DMS79 treated with DMSO at 0.1 percent for 48 hours (cell line): ENCODE measurements at regions not wholly inside any gene's neighbourhood (a gene's known extent, or its start where the extent isn't known, plus 50 kb on each side); places are given as distances from the start of the nearest gene placed in this dataset.
"Not testable (repeated sequence)": the region's sequence is repeated elsewhere in the genome, so short reads cannot be mapped to it uniquely, and the experiment has no call there.

Experiments
- DNase-seq: peaks from one replicate; lab custom pipeline; 2025; lab: John Stamatoyannopoulos, UW

- no peak for DNase-seq
Measured at GRCh38 chr16:60681043-60681442, 1355.2 kb downstream of the CDH8 start.

DNA sequence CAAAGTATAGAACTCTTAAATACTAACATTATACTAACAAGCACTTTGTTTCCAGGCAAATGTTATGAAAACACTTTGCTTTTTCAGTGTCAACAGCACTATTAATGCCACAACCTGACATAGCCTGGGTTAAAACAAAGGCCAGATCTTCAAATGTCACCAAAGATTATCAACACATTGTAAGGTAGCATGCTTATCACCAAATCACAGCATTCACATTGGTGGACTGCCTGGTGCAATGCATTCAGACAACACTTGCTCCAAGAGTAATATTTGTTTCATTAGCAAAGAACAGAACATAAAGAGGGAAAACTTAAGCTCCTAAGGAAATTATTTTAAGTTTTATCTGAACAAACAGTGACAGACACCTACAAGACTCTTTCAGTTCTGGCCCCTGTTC lies 1361.2 kb downstream of the CDH8 start:
- no peak for DNase-seq

DNA sequence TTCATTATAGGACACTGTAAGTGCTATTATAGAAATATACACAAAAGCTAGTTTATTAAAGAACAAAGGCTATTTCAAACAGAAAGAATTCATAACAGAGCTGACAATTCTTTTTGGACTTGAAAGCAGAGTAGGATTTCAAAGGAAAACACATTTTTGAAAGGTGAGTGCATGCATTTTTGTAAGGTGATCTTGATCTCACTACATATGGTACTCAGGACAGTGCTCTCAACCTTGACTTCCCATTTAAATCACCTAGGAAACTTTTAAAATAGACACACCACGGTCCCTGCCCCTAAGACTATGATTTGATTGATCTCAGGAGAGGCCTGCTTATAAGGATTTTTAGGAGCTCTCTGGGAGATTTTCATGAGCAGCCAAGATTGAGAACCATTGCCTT lies 1362.0 kb downstream of the CDH8 start:
- DNase-seq: no peak

GRCh38 chr16:60655514-60656153 lies 1380.6 kb downstream of the CDH8 start:
- DNase-seq: no peak

DNA sequence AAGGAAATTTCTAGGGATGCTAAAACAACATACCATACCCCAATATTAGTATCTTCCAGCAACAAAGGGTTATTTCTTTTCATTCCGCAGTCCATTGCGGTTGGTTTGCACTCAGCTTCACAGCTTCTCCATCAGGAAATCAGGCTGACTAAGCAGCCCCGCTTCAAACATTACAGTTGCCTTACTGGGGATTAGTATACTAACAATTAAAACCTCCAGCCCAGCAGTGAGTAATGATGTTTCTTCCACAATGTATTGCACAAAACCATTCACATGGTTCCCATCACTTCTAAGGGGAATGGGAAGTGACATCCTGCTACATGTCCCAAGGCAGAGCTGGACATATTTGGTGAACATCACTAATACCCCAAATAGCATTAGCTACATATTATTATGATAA lies 1384.9 kb downstream of the CDH8 start:
- no peak for DNase-seq

DNA sequence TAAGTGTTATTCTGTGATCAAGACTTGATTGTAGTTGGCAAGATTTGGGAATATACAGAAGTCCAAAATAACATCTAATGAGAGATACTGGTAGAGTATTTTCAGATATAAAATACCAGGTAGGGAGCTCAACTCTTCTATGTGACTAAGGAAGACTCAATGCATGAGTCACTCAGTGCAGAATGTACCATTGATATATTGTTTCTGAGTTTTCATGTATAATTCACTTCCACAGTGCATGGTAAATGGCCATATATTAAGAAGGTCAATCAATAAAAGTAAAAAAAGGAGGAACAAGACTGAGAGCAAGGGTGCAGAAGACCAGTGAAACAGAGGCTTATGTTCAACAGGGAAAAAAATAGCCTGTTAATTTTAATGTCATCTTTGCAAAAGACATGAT lies 1387.9 kb downstream of the CDH8 start:
- no peak for DNase-seq

DNA sequence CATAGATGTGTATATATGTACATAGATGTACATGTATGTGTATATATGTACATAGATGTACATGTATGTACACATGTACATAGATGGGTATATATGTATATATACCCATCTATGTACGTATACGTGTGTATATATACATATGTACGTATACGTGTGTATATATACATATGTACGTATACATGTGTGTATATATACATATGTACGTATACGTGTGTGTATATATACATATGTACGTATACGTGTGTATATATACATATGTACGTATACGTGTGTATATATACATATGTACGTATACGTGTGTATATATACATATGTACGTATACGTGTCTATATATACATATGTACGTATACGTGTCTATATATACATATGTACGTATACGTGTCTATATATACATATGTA lies 1388.8 kb downstream of the CDH8 start:
- not testable (repeated sequence) for DNase-seq

- no peak for DNase-seq
Measured at GRCh38 chr16:60646631-60647030, 1389.6 kb downstream of the CDH8 start.

DNA sequence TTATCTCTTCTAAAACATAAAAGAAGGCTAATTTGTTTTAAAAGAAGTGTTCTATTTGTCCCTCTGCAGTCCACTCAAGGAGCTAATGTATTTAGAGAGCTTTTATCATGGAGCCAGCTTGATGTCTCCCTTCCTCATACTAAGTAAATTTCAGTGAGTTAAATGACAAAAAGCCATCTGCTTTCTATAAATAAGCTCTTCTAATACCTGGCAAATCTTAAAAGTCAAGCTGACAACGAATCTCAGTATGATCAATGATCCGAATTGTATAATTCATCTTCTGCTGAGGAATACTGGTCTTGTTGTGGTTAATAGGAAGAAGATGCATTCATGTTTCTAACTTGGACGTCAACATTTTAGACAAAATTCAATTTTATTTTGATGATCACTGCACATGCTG lies 1390.7 kb downstream of the CDH8 start:
- no peak for DNase-seq

DNA sequence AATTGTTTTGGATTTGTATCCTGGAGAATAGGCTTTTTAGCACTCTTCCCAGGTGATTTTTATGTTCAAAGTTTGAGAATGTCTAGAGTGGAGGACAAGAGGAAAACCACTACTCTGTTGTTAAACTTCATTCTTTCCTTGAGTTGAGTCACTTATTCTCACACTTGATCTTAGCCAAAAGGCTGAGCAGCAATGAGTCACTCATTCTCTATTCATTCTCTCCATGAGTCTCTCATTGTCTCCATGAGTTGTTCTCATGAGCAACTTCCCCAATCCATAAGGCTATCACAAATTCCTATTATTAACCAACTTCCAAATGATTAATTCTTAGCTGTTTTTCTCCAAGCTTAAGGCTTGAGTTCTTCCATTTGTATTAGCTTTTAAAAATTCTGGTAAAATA lies 1393.3 kb downstream of the CDH8 start:
- DNase-seq: no peak

DNA sequence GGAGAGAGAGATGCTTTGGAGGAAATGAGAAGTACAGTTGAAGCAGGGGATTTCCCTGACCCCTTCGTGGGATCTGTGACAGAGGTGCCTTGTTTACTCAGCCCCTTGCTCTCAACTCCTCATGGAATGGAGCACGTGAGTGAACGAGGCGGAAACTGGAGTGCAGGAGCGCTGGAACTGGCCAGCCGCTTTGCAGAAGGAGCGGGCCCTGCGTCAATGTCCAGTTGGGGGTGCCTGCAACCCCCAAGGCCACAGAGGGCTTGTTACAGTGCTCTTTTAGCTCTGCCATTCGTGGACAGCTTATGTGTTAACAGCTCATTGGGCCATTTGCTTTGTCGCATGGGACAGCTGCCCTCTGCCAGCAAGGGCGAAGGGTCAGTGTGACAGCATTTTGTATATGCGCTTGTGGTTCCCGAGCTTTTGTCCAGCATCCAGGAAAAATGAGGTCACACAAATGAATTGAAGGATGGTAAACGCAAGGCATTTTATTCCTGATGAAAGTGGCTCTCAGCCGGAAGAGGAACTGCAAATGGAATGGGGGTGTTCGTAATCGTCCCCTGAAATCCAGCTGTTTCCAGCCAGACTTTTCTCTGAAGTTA lies 1395.1 kb downstream of the CDH8 start:
- DNase-seq: no peak

GRCh38 chr16:60640038-60640437 lies 1396.2 kb downstream of the CDH8 start:
- DNase-seq: no peak

DNA sequence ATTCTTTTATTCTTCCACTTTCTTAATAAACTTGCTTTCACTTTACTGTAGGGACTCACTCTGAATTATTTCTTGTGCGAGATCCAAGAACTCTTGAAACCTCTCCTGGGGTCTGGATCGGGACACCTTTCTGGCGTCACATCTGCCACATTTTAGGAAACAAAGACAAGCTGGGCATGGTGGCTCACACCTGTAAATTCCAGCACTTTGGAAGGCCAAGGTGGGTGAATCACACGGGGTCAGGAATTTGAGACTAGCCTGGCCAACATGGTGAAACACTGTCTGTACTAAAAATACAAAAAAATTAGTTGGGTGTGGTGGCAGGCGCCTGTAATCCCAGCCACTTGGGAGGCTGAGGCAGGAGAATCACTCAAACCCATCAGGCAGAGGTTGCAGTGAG lies 1399.6 kb downstream of the CDH8 start:
- DNase-seq: not testable (repeated sequence)

GRCh38 chr16:60636117-60636516 lies 1400.1 kb downstream of the CDH8 start:
- no peak for DNase-seq

DNA sequence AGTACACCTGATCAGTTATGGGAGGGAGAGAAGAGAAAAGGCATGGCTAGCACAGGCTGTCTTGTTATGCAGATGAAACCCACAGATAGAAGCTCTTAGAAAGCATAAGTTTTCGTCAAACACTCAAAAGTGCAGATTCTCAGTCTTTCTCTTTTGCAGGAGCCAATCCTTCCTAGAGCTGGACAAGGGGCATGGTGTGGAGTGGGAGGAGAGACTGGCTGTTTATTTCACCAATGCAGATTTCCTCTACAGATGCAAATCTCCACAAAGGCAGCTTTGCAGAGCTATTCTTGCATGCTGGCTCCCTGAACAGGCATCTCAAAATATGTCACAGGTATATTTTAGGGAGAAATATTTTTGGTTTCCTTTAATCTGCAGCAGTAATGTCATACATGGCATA lies 1400.7 kb downstream of the CDH8 start:
- no peak for DNase-seq

- DNase-seq: no peak
Measured at GRCh38 chr16:60611844-60612243, 1424.4 kb downstream of the CDH8 start.

DNA sequence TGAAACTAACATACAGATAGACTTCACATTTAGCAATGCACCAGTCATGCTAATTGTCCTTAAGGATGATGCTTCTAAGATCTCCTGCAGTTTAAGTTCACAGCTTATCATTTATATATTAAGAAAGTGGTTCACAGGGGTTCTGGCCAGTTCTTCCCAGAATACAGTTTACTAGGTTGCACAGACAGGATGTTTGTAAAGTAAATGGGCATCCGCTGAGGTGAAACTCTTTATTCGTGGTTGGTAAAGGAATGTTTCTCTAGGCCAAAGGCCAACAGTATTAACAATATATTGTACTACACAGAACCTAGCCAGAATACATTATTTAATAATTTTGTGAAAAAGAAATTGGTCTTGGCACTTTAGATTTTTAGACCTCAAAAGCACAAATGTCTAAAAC lies 1427.3 kb downstream of the CDH8 start:
- DNase-seq: no peak

GRCh38 chr16:60605652-60606051 lies 1430.6 kb downstream of the CDH8 start:
- not testable (repeated sequence) for DNase-seq

GRCh38 chr16:60605176-60605575 lies 1431.1 kb downstream of the CDH8 start:
- no peak for DNase-seq

- no peak for DNase-seq
Measured at GRCh38 chr16:60586493-60586892, 1449.7 kb downstream of the CDH8 start.

DNA sequence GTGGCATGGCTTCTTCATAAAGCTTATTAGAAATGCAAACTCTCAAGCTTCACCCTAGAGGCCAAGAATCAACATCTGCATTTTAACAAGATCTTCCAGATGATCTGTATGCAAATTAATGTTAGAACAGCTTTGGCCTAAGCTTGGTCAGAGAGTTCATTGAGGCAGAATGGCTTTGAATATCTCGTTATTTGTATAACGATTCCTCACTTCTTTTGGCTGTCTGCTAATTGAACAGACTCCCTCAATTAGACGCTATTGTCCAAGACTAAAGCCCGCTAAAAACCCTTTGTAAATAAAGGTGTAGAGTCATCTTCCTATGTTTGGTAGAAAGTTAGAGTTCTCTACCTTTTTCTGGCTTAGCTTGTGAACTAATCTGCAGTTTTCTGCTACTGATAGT lies 1453.7 kb downstream of the CDH8 start:
- DNase-seq: no peak

DNA sequence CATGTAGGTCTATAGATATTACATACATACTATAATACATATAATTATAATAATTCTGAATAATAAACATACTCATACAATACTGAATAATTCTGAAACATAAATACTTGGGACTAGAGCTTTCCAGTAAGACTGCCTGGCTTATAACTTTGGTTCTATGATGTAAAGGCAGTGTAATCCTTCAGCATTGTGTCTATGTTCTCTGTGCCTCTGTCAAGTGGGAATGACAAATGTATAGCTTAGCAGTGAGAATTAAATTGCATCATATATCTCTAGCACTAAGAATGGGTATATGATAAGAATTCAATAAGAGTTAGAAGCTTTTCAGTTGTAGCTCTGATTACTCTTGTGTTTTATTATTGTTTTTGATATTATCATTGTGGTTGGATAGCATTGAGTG lies 1469.3 kb downstream of the CDH8 start:
- no peak for DNase-seq

GRCh38 chr16:60564588-60564987 lies 1471.7 kb downstream of the CDH8 start:
- DNase-seq: no peak

DNA sequence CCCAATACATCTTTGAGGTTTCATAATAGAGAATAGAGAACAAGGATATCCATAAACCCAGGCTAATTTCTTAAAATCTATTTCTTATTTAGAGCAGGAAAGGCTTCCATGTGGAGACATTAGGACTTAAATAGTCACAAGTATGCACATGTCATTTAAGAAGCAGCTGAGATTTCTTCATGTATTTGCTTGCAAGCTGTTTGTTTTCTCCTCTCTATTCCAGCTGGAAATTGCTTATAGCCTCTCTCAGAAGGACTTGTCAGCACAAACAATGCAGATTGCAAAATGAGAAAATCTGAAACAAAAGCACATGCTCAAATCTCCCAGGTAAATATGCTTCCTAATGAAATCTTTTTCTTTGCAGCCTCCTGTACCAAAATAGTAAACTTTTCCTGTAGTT lies 1473.1 kb downstream of the CDH8 start:
- no peak for DNase-seq
